ENCODE measurements at regions not wholly inside any gene's neighbourhood (a gene's known extent, or its start where the extent isn't known, plus 50 kb on each side); places are given as distances from the start of the nearest gene placed in this dataset.

GRCh38 chr11:93039531-93040240, 70.2 kb downstream of the MTNR1B start:
- TF ChIP-seq POLR2A (IDR thresholded peaks at IDR 0.05; ENCODE audit: low read depth, low read length) (no peak), POLR2AphosphoS5 (IDR thresholded peaks at IDR 0.05; ENCODE audit: low read length) (no peak), CTCF (IDR thresholded peaks at IDR 0.05 in 2 of 3, conservative IDR thresholded peaks at IDR 0.05 in 1 of 3; ENCODE audit: control insufficient read depth in 2 of 3, extremely low read depth in 1 of 3, insufficient read depth in 1 of 3, low read depth in 3 of 3, low read length in 3 of 3) (no peak), USF2 (IDR thresholded peaks at IDR 0.05; ENCODE audit: borderline replicate concordance, low read depth, low read length) (no peak), SUZ12 (IDR thresholded peaks at IDR 0.05; ENCODE audit: unreplicated experiment) (no peak)

Data from GM12878 (cell line).